ENCODE measurements at regions not wholly inside any gene's neighbourhood (a gene's known extent, or its start where the extent isn't known, plus 50 kb on each side); places are given as distances from the start of the nearest gene placed in this dataset.

- Histone ChIP-seq H3K36me3 (ENCODE audit: control insufficient read depth in 1 of 2, insufficient read depth in 2 of 2, low read length in 2 of 2) (no peaks in the 10 kb centered on the region), H3K4me1 (ENCODE audit: control insufficient read depth in 1 of 2, insufficient read depth in 2 of 2, low read length in 2 of 2) (no peaks in the 10 kb centered on the region), H3K4me2 (ENCODE audit: low read length) (no peak overlapping the region), H3K79me2 (ENCODE audit: insufficient read depth, low read length) (no peaks in the 10 kb centered on the region), H3K9me2 (ENCODE audit: insufficient read depth) (no peaks in the 10 kb centered on the region), H3K9ac (ENCODE audit: low read length) (no peak overlapping the region), H4K20me1 (ENCODE audit: insufficient read depth) (no peaks in the 10 kb centered on the region), H3K27ac (ENCODE audit: low read depth, low read length) (no peak overlapping the region), H3K4me3 (replicated peaks in 1 of 2; ENCODE audit: low read depth in 1 of 2, low read length in 2 of 2) (no peak overlapping the region), H2AFZ (ENCODE audit: low read depth, low read length, poor library complexity, severe bottlenecking) (no peak overlapping the region), H3K9me3 (ENCODE audit: control insufficient read depth in 1 of 2, insufficient read depth in 1 of 2, low read depth in 1 of 2, low read length in 2 of 2) (no peaks in the 10 kb centered on the region), H3K27me3 (ENCODE audit: insufficient read depth, low read length) (peaks cover 14% of the 10 kb centered on the region)
- TF ChIP-seq CBX3 (IDR thresholded peaks at IDR 0.05; ENCODE audit: low read depth) (no peak), POLR2AphosphoS5 (IDR thresholded peaks at IDR 0.05; ENCODE audit: low read depth, low read length) (no peak), CEBPB (IDR thresholded peaks at IDR 0.05; ENCODE audit: low read depth) (no peak), SIN3A (IDR thresholded peaks at IDR 0.05; ENCODE audit: low read depth) (no peak), YY1 (IDR thresholded peaks at IDR 0.05; ENCODE audit: extremely low read depth, insufficient replicate concordance, low read depth, low read length) (no peak), ELF1 (IDR thresholded peaks at IDR 0.05; ENCODE audit: borderline replicate concordance, low read depth) (no peak), JUND (IDR thresholded peaks at IDR 0.05) (no peak), EGR1 (IDR thresholded peaks at IDR 0.05; ENCODE audit: low read depth) (no peak), SP1 (IDR thresholded peaks at IDR 0.05; ENCODE audit: low read depth) (no peak), SRF (IDR thresholded peaks at IDR 0.05; ENCODE audit: low read depth) (no peak), EZH2phosphoT487 (IDR thresholded peaks at IDR 0.05; ENCODE audit: borderline replicate concordance) (no peak)
- TF ChIP-seq, protein P1, sequence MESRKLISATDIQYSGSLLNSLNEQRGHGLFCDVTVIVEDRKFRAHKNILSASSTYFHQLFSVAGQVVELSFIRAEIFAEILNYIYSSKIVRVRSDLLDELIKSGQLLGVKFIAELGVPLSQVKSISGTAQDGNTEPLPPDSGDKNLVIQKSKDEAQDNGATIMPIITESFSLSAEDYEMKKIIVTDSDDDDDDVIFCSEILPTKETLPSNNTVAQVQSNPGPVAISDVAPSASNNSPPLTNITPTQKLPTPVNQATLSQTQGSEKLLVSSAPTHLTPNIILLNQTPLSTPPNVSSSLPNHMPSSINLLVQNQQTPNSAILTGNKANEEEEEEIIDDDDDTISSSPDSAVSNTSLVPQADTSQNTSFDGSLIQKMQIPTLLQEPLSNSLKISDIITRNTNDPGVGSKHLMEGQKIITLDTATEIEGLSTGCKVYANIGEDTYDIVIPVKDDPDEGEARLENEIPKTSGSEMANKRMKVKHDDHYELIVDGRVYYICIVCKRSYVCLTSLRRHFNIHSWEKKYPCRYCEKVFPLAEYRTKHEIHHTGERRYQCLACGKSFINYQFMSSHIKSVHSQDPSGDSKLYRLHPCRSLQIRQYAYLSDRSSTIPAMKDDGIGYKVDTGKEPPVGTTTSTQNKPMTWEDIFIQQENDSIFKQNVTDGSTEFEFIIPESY (IDR thresholded peaks at IDR 0.05; ENCODE audit: extremely low read depth, insufficient replicate concordance, low read length) = no peak
- CTCF ChIA-PET = no interaction called here
- RAD21 ChIA-PET (ENCODE audit: low non-redundant PET in 1 of 2, low total read pairs in 2 of 2, uncharacterized antibody in 2 of 2, unreplicated experiment in 2 of 2) = interaction anchor here in 1 of 2 experiments (0.6 kb wide), 1 partner anchor 47 kb away, joined by 3 read pairs; no protein-coding TSS in a partner anchor
- DNase-seq (ENCODE audit: low read depth, low spot score) (no peak), ATAC-seq (no peak)
- intact Hi-C loops (cut with micrococcal nuclease) = no loop called here
- POLR2A ChIA-PET = no interaction called here
- no TSS peak for BruUV-seq (replicated peaks)
Observed at GRCh38 chr9:14522627-14523379, 170.4 kb downstream of the ZDHHC21 start.

Data from HCT116 (cell line).